Smooth muscle cell (in vitro differentiated cells): ENCODE measurements at regions not wholly inside any gene's neighbourhood (a gene's known extent, or its start where the extent isn't known, plus 50 kb on each side); places are given as distances from the start of the nearest gene placed in this dataset.

ENCODE experiments used
- DNase-seq: peaks from one replicate; lab custom pipeline; 2025; ENCODE audit not compliant: unreplicated experiment; lab: John Stamatoyannopoulos, UW
- H2AFZ ChIP-seq: fragments of 200-600 bp; sonication (generic); 2 replicates; pipeline ENCODE4 v1.6.0; 2016; ENCODE audit warnings: antibody characterized with exemption, low read depth, mild to moderate bottlenecking
- H3F3A ChIP-seq: fragments of 200-600 bp; sonication (generic); 2 replicates; pipeline ENCODE4 v1.6.0; 2017; ENCODE audit warnings: antibody characterized with exemption, low read depth
- H3K27ac ChIP-seq: fragments of 200-600 bp; sonication (generic); 2 replicates; pipeline ENCODE4 v1.5.1; 2016; ENCODE audit warnings: low read depth, mild to moderate bottlenecking
- H3K27me3 ChIP-seq: fragments of 200-600 bp; sonication (generic); 2 replicates; pipeline ENCODE4 v1.6.1; 2016; ENCODE audit warnings: low read depth, mild to moderate bottlenecking
- H3K36me3 ChIP-seq: fragments of 200-600 bp; sonication (generic); 2 replicates; pipeline ENCODE4 v1.5.1; 2016; ENCODE audit warnings: low read depth
- H3K4me1 ChIP-seq: fragments of 200-600 bp; sonication (generic); 2 replicates; pipeline ENCODE4 v1.5.1; 2016; ENCODE audit warnings: low read depth
- H3K4me2 ChIP-seq: fragments of 200-600 bp; sonication (generic); 2 replicates; pipeline ENCODE4 v1.6.0; 2016; ENCODE audit warnings: mild to moderate bottlenecking
- H3K4me3 ChIP-seq: fragments of 200-600 bp; sonication (generic); 2 replicates; pipeline ENCODE4 v1.5.1; 2016; ENCODE audit warnings: mild to moderate bottlenecking
- H3K79me2 ChIP-seq: fragments of 200-600 bp; sonication (generic); 2 replicates; pipeline ENCODE4 v1.6.0; 2016; ENCODE audit warnings: low read depth, mild to moderate bottlenecking
- H3K9ac ChIP-seq: fragments of 200-600 bp; sonication (generic); 2 replicates; pipeline ENCODE4 v1.6.0; 2016; ENCODE audit warnings: low read depth
- H3K9me3 ChIP-seq: fragments of 200-600 bp; sonication (generic); replicated peaks from 2 replicates; pipeline ENCODE4 v1.5.1; 2016; ENCODE audit warnings: low read depth
- H4K20me1 ChIP-seq: fragments of 200-600 bp; sonication (generic); 2 replicates; pipeline ENCODE4 v1.6.0; 2016; ENCODE audit warnings: low read depth
- WGBS: methylation state at CpG from one replicate; pipeline ENCODE4 v1.1.7; 2016; ENCODE audit warnings: low lambda C conversion rate; 5-methylcytosine and 5-hydroxymethylcytosine counted together
- TF ChIP-seq, protein P1 (sequence below): fragments of 200-600 bp; sonication (generic); IDR thresholded peaks from 2 replicates; pipeline ENCODE4 v1.5.1; 2017; ENCODE audit warnings: borderline replicate concordance, mild to moderate bottlenecking, antibody characterized with exemption; ENCODE audit not compliant: insufficient read depth, poor library complexity, severe bottlenecking

GRCh38 chr3:177347611-177348010 lies 150.3 kb upstream of the TBL1XR1 start:
- 77% methylated on average over 1 of the region's 1 CpG for WGBS
- TF ChIP-seq, protein P1, sequence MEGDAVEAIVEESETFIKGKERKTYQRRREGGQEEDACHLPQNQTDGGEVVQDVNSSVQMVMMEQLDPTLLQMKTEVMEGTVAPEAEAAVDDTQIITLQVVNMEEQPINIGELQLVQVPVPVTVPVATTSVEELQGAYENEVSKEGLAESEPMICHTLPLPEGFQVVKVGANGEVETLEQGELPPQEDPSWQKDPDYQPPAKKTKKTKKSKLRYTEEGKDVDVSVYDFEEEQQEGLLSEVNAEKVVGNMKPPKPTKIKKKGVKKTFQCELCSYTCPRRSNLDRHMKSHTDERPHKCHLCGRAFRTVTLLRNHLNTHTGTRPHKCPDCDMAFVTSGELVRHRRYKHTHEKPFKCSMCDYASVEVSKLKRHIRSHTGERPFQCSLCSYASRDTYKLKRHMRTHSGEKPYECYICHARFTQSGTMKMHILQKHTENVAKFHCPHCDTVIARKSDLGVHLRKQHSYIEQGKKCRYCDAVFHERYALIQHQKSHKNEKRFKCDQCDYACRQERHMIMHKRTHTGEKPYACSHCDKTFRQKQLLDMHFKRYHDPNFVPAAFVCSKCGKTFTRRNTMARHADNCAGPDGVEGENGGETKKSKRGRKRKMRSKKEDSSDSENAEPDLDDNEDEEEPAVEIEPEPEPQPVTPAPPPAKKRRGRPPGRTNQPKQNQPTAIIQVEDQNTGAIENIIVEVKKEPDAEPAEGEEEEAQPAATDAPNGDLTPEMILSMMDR, result no peak
- Histone ChIP-seq H3K4me3 (no peak overlapping the region), H3F3A (peaks cover 9% of the 10 kb centered on the region), H2AFZ (no peak overlapping the region), H4K20me1 (no peaks in the 10 kb centered on the region), H3K4me1 (peaks cover 31% of the 10 kb centered on the region), H3K79me2 (no peaks in the 10 kb centered on the region), H3K36me3 (no peaks in the 10 kb centered on the region), H3K4me2 (no peak overlapping the region), H3K27me3 (no peaks in the 10 kb centered on the region), H3K9me3 (no peaks in the 10 kb centered on the region), H3K9ac (no peak overlapping the region), H3K27ac (no peak overlapping the region)
- DNase-seq, result no peak

DNA sequence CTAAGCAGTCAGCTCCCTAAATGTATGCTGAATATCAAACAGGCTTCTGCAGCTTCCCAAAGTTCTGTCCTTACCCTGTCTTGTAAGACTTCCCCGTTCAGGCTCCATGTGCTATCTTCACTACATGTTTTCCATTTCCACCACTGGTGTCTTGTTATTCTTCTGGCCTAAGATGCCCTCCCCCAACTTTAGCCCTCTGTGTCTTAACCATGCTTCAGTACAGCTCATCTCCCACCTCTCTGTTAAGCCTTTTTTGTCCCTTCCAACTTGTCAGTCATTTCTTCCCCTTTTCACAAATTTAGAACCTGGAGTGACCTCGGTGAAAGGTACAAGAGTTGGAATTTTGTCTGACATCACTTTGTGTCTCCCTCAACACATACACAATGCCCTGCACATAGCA lies 151.7 kb upstream of the TBL1XR1 start:
- no peak overlapping the region for H3K4me2 ChIP-seq
- H3K9ac ChIP-seq, result no peak overlapping the region
- no peak for DNase-seq
- H3K4me1 ChIP-seq, result peaks cover 31% of the 10 kb centered on the region
- no peaks in the 10 kb centered on the region for H3K79me2 ChIP-seq
- H4K20me1 ChIP-seq, result no peaks in the 10 kb centered on the region
- peak overlapping the region; percentile 59 for H2AFZ ChIP-seq
- H3K27me3 ChIP-seq, result no peaks in the 10 kb centered on the region
- no peaks in the 10 kb centered on the region for H3K9me3 ChIP-seq
- H3K4me3 ChIP-seq, result no peak overlapping the region
- 80% methylated on average over 2 of the region's 2 CpGs for WGBS
- H3F3A ChIP-seq, result peaks cover 7% of the 10 kb centered on the region
- no peaks in the 10 kb centered on the region for H3K36me3 ChIP-seq
- TF ChIP-seq, protein P1, result no peak
- no peak overlapping the region for H3K27ac ChIP-seq

- no peak for DNase-seq
- Histone ChIP-seq H3K4me3 (no peak overlapping the region), H3K27ac (peak overlapping the region; percentile 10), H3K9ac (no peak overlapping the region), H2AFZ (peak overlapping the region; percentile 59), H3K36me3 (no peaks in the 10 kb centered on the region), H3K4me1 (peaks cover 31% of the 10 kb centered on the region), H3K79me2 (no peaks in the 10 kb centered on the region), H4K20me1 (no peaks in the 10 kb centered on the region), H3K9me3 (no peaks in the 10 kb centered on the region), H3K27me3 (no peaks in the 10 kb centered on the region), H3F3A (peaks cover 5% of the 10 kb centered on the region), H3K4me2 (no peak overlapping the region)
- WGBS, result 71% methylated on average over 2 of the region's 2 CpGs
- TF ChIP-seq, protein P1, result no peak
Observed at GRCh38 chr3:177349384-177349783, 152.1 kb upstream of the TBL1XR1 start.

GRCh38 chr3:177350121-177350520 lies 152.8 kb upstream of the TBL1XR1 start:
- no peaks in the 10 kb centered on the region for H3K36me3 ChIP-seq
- no peak overlapping the region for H3K4me2 ChIP-seq
- DNase-seq, result no peak
- H3K9me3 ChIP-seq, result no peaks in the 10 kb centered on the region
- H3K79me2 ChIP-seq, result no peaks in the 10 kb centered on the region
- no peak overlapping the region for H3K9ac ChIP-seq
- H3K4me1 ChIP-seq, result peaks cover 23% of the 10 kb centered on the region
- WGBS, result 89% methylated on average over 2 of the region's 2 CpGs
- H3K27me3 ChIP-seq, result no peaks in the 10 kb centered on the region
- H4K20me1 ChIP-seq, result no peaks in the 10 kb centered on the region
- H3F3A ChIP-seq, result no peaks in the 10 kb centered on the region
- H2AFZ ChIP-seq, result peak overlapping the region; percentile 59
- TF ChIP-seq, protein P1, result no peak
- H3K4me3 ChIP-seq, result no peak overlapping the region
- peak overlapping the region; percentile 10 for H3K27ac ChIP-seq
